OCI-LY1 (cell line): ENCODE measurements at regions not wholly inside any gene's neighbourhood (a gene's known extent, or its start where the extent isn't known, plus 50 kb on each side); places are given as distances from the start of the nearest gene placed in this dataset.

Experiments
- H2AFZ ChIP-seq: fragments of 200-600 bp; sonication (generic), shearing (Covaris generic); 2 replicates; pipeline ENCODE4 v1.6.0; 2014; ENCODE audit warnings: antibody characterized with exemption, mild to moderate bottlenecking, low read length
- H3F3A ChIP-seq: fragments of 200-600 bp; sonication (generic), shearing (Covaris generic); 2 replicates; pipeline ENCODE4 v1.6.0; 2014; ENCODE audit warnings: mild to moderate bottlenecking, antibody characterized with exemption, low read length, moderate library complexity; ENCODE audit not compliant: insufficient read depth
- H3K27ac ChIP-seq: fragments of 200-600 bp; sonication (generic); 2 replicates; pipeline ENCODE4 v1.5.1; 2014; ENCODE audit warnings: low read length, mixed run types, mild to moderate bottlenecking, low read depth; ENCODE audit not compliant: poor library complexity, severe bottlenecking
- H3K27me3 ChIP-seq: fragments of 200-600 bp; sonication (generic); 2 replicates; pipeline ENCODE4 v1.6.0; 2014; ENCODE audit warnings: antibody characterized with exemption, mild to moderate bottlenecking, low read length, moderate library complexity; ENCODE audit not compliant: insufficient read depth
- H3K36me3 ChIP-seq: fragments of 200-600 bp; sonication (generic); 2 replicates; pipeline ENCODE4 v1.6.1; 2014; ENCODE audit warnings: mild to moderate bottlenecking, antibody characterized with exemption, low read length, moderate library complexity, mixed read lengths; ENCODE audit not compliant: insufficient read depth
- H3K4me1 ChIP-seq: fragments of 200-600 bp; sonication (generic); 2 replicates; pipeline ENCODE4 v1.5.1; 2014; ENCODE audit warnings: mild to moderate bottlenecking, low read length, moderate library complexity; ENCODE audit not compliant: insufficient read depth, severe bottlenecking
- H3K4me2 ChIP-seq: fragments of 200-600 bp; sonication (generic), shearing (Covaris generic); 2 replicates; pipeline ENCODE4 v1.6.1; 2014; ENCODE audit warnings: low read length
- H3K4me3 ChIP-seq: fragments of 200-600 bp; sonication (generic); 2 replicates; pipeline ENCODE4 v1.5.1; 2014; ENCODE audit warnings: low read length, low read depth, mild to moderate bottlenecking, mixed read lengths; ENCODE audit not compliant: poor library complexity, severe bottlenecking
- H3K79me2 ChIP-seq: fragments of 200-600 bp; shearing (Covaris generic); 2 replicates; pipeline ENCODE4 v1.6.1; 2016; ENCODE audit warnings: mixed run types, low read length, mixed read lengths; ENCODE audit not compliant: insufficient read depth
- H3K9ac ChIP-seq: fragments of 200-600 bp; sonication (generic), shearing (Covaris generic); 2 replicates; pipeline ENCODE4 v1.6.1; 2014; ENCODE audit warnings: mild to moderate bottlenecking, low read length, mixed read lengths
- H3K9me2 ChIP-seq: fragments of 200-600 bp; sonication (generic), shearing (Covaris generic); 2 replicates; pipeline ENCODE4 v1.6.1; 2014; ENCODE audit warnings: low read depth, mild to moderate bottlenecking, low read length, mixed read lengths
- H3K9me3 ChIP-seq: fragments of 200-600 bp; shearing (Covaris generic); 2 replicates; pipeline ENCODE4 v1.6.1; 2014; ENCODE audit warnings: low read length, mixed read lengths
- H4K20me1 ChIP-seq: fragments of 200-600 bp; sonication (generic), shearing (Covaris generic); 2 replicates; pipeline ENCODE4 v1.6.0; 2016; ENCODE audit warnings: mild to moderate bottlenecking, low read length; ENCODE audit not compliant: insufficient read depth
- EZH2 ChIP-seq: fragments of 200-600 bp; sonication (generic), shearing (Covaris generic); IDR thresholded peaks from 2 replicates; pipeline ENCODE4 v1.8.0; 2017; ENCODE audit warnings: borderline replicate concordance, mixed run types, mild to moderate bottlenecking, antibody characterized with exemption, low read length, moderate library complexity, mixed read lengths
- TF ChIP-seq, protein P1 (sequence below): fragments of 200-600 bp; sonication (generic), shearing (Covaris generic); IDR thresholded peaks from 2 replicates; pipeline ENCODE4 v1.5.1; 2017; ENCODE audit warnings: mild to moderate bottlenecking, antibody characterized with exemption, low read length, moderate library complexity, mixed read lengths

- H3K4me2 ChIP-seq: no peak overlapping the region
- H3K4me3 ChIP-seq: no peak overlapping the region
- H2AFZ ChIP-seq: no peak overlapping the region
- no peaks in the 10 kb centered on the region for H3K36me3 ChIP-seq
- TF ChIP-seq, protein P1, sequence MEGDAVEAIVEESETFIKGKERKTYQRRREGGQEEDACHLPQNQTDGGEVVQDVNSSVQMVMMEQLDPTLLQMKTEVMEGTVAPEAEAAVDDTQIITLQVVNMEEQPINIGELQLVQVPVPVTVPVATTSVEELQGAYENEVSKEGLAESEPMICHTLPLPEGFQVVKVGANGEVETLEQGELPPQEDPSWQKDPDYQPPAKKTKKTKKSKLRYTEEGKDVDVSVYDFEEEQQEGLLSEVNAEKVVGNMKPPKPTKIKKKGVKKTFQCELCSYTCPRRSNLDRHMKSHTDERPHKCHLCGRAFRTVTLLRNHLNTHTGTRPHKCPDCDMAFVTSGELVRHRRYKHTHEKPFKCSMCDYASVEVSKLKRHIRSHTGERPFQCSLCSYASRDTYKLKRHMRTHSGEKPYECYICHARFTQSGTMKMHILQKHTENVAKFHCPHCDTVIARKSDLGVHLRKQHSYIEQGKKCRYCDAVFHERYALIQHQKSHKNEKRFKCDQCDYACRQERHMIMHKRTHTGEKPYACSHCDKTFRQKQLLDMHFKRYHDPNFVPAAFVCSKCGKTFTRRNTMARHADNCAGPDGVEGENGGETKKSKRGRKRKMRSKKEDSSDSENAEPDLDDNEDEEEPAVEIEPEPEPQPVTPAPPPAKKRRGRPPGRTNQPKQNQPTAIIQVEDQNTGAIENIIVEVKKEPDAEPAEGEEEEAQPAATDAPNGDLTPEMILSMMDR: no peak
- no peak for TF ChIP-seq EZH2
- H3K9ac ChIP-seq: no peak overlapping the region
- no peaks in the 10 kb centered on the region for H3K27me3 ChIP-seq
- H3K79me2 ChIP-seq: no peaks in the 10 kb centered on the region
- H3K9me2 ChIP-seq: no peaks in the 10 kb centered on the region
- H3K27ac ChIP-seq: no peak overlapping the region
- no peaks in the 10 kb centered on the region for H4K20me1 ChIP-seq
- no peaks in the 10 kb centered on the region for H3K4me1 ChIP-seq
- H3F3A ChIP-seq: no peaks in the 10 kb centered on the region
- H3K9me3 ChIP-seq: no peaks in the 10 kb centered on the region
These were observed 116.6 kb upstream of the ADAMTSL1 start for GRCh38 chr9:18357321-18357720.

- Histone ChIP-seq H3K79me2 (no peaks in the 10 kb centered on the region), H3K9me3 (no peaks in the 10 kb centered on the region), H3K36me3 (no peaks in the 10 kb centered on the region), H3K4me2 (no peak overlapping the region), H4K20me1 (no peaks in the 10 kb centered on the region), H3K27me3 (no peaks in the 10 kb centered on the region), H3K9me2 (no peaks in the 10 kb centered on the region), H3F3A (no peaks in the 10 kb centered on the region), H3K4me1 (no peaks in the 10 kb centered on the region), H2AFZ (no peak overlapping the region), H3K9ac (no peak overlapping the region), H3K27ac (no peak overlapping the region), H3K4me3 (no peak overlapping the region)
- TF ChIP-seq EZH2: no peak
- TF ChIP-seq, protein P1: no peak
These were observed 115.6 kb upstream of the ADAMTSL1 start for GRCh38 chr9:18358325-18358724.

DNA sequence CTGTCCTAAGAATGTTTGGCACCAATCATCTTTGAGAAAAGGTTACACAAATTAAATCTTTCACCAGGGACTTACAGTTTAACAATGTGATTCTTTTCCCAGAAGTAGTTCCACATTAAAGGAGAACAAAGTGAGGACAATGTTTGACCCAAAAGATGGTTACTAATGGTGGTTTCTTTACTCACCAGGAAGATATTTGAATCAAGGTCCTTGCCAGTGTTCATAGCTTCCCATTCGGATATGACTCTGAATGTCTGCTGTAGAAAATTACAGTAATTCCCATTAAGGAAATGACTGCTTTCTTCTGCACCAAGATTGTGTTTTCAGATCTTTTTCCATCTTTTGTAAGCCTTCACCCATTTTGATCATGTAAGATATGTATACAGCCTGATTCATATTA is 114.6 kb upstream of the ADAMTSL1 start:
- no peak for TF ChIP-seq EZH2
- TF ChIP-seq, protein P1: no peak
- Histone ChIP-seq H3K36me3 (no peaks in the 10 kb centered on the region), H3K27me3 (no peaks in the 10 kb centered on the region), H3K4me3 (no peak overlapping the region), H4K20me1 (no peaks in the 10 kb centered on the region), H3K9ac (no peak overlapping the region), H3K27ac (no peak overlapping the region), H3K9me3 (no peaks in the 10 kb centered on the region), H3K4me1 (no peaks in the 10 kb centered on the region), H2AFZ (no peak overlapping the region), H3K4me2 (no peak overlapping the region), H3F3A (no peaks in the 10 kb centered on the region), H3K79me2 (no peaks in the 10 kb centered on the region), H3K9me2 (no peaks in the 10 kb centered on the region)
